Keratinocyte (primary cell): ENCODE measurements at regions not wholly inside any gene's neighbourhood (a gene's known extent, or its start where the extent isn't known, plus 50 kb on each side); places are given as distances from the start of the nearest gene placed in this dataset.

Experiments used
- DNase-seq: peaks from one replicate; pipeline ENCODE4 v3.0.0-alpha.2; 2011; ENCODE audit warnings: low read depth, missing footprints, low spot score
- FAIRE-seq: peaks from 2 replicates; lab custom pipeline; 2011; peaks lifted over from hg19 to GRCh38; lab: Jason Lieb, UNC
- H2AFZ ChIP-seq: 2 replicates; pipeline ENCODE4 v1.6.0; 2012; ENCODE audit warnings: low read length, control low read depth, inconsistent platforms; ENCODE audit not compliant: control insufficient read depth
- H3K27ac ChIP-seq: 2 replicates; pipeline ENCODE4 v1.5.1; 2011; ENCODE audit warnings: low read length; ENCODE audit not compliant: control insufficient read depth, insufficient read depth
- H3K27me3 ChIP-seq: 3 replicates; pipeline ENCODE4 v1.6.0; 2011; ENCODE audit warnings: low read length; ENCODE audit not compliant: control insufficient read depth, insufficient read depth; ENCODE audit errors: extremely low read depth
- H3K36me3 ChIP-seq, 2 experiments: 2 replicates in 1 of 2; 3 replicates in 1 of 2; pipeline ENCODE4 v1.5.1; 2011; ENCODE audit warnings: low read length in 2 of 2, mild to moderate bottlenecking in 1 of 2; ENCODE audit not compliant: control insufficient read depth in 2 of 2, insufficient read depth in 2 of 2; ENCODE audit errors: extremely low read depth in 1 of 2
- H3K4me1 ChIP-seq: 3 replicates; pipeline ENCODE4 v1.5.1; 2011; ENCODE audit warnings: low read length; ENCODE audit not compliant: control insufficient read depth, insufficient read depth; ENCODE audit errors: extremely low read depth
- H3K4me2 ChIP-seq: 3 replicates; pipeline ENCODE4 v1.6.0; 2011; ENCODE audit warnings: low read depth, low read length; ENCODE audit not compliant: control insufficient read depth, insufficient read depth; ENCODE audit errors: extremely low read depth
- H3K4me3 ChIP-seq, 3 experiments: fragments of 200-600 bp in 1 of 3; sonication (generic) in 1 of 3; 2 replicates in 2 of 3; 3 replicates in 1 of 3; pipeline ENCODE4 v1.5.1; 2011 to 2016; ENCODE audit warnings: low read length in 3 of 3, mild to moderate bottlenecking in 3 of 3, control low read depth in 2 of 3, inconsistent platforms in 1 of 3, low read depth in 1 of 3, mixed read lengths in 1 of 3, mixed run types in 1 of 3, moderate library complexity in 1 of 3; ENCODE audit not compliant: control insufficient read depth in 2 of 3, insufficient read depth in 2 of 3; ENCODE audit errors: extremely low read depth in 1 of 3
- H3K79me2 ChIP-seq: 2 replicates; pipeline ENCODE4 v1.6.0; 2012; ENCODE audit warnings: low read length; ENCODE audit not compliant: control insufficient read depth, insufficient read depth
- H3K9ac ChIP-seq: 3 replicates; pipeline ENCODE4 v1.6.0; 2011; ENCODE audit warnings: low read length; ENCODE audit not compliant: control insufficient read depth, insufficient read depth; ENCODE audit errors: extremely low read depth
- H3K9me1 ChIP-seq: 3 replicates; pipeline ENCODE4 v1.6.0; 2011; ENCODE audit warnings: low read length; ENCODE audit not compliant: control insufficient read depth, insufficient read depth; ENCODE audit errors: extremely low read depth
- H3K9me3 ChIP-seq: 2 replicates; pipeline ENCODE4 v1.5.1; 2012; ENCODE audit warnings: low read depth, low read length; ENCODE audit not compliant: control insufficient read depth
- H4K20me1 ChIP-seq: 3 replicates; pipeline ENCODE4 v1.6.0; 2011; ENCODE audit warnings: low read length; ENCODE audit not compliant: control insufficient read depth, insufficient read depth; ENCODE audit errors: extremely low read depth
- EZH2 ChIP-seq: IDR thresholded peaks from one replicate; pipeline ENCODE4 v1.6.1; 2012; ENCODE audit warnings: inconsistent platforms, mild to moderate bottlenecking, low read length, moderate library complexity
- dilution Hi-C: fragments of 300-500 bp; cut with MboI; formaldehyde crosslinking; loops from one replicate; pipeline ENCODE4 v1.7.0; 2020; ENCODE audit warnings: low sequenced_read_pairs; ENCODE audit not compliant: extremely low pct_ligation_motif_present
- TF ChIP-seq, protein P1 (sequence below), 3 experiments: IDR thresholded peaks in 1 of 3; conservative IDR thresholded peaks in 1 of 3; optimal IDR thresholded peaks in 1 of 3; 2 replicates in 2 of 3; 3 replicates in 1 of 3; pipeline versions ENCODE3 to v1.5.1; 2011; ENCODE audit warnings: low read length in 3 of 3, mild to moderate bottlenecking in 3 of 3, moderate library complexity in 2 of 3, control low read depth in 1 of 3, inconsistent platforms in 1 of 3; ENCODE audit not compliant: insufficient read depth in 2 of 3; ENCODE audit errors: extremely low read depth in 1 of 3

DNA sequence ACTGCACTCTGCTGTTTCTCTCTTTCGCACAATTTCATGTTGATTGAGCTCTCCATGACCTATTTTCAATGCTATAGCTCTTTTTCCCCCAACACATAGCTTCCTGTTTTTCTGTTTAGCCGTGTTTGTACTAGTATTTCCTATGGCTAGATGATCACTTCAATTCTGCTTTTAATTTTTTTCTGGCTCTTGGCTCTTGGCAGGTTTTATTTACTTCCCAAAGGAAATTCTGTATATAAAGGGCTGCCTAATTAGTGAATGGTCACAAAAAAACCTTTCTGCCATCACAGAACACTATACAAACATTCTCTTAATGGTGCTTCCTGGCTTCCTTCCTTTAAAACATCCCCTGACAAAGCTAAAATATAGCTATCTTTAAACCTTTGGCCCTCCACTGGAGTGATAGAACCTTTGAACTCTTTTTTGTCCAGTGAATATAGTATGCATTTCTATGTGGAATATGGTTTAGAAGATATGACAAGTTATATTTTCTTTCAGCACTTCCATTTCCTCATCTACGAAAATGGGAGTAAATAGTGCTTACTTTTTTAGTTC lies 88.2 kb downstream of the RASSF9 start:
- H3K4me1 ChIP-seq: no peaks in the 10 kb centered on the region
- H3K9me3 ChIP-seq: no peaks in the 10 kb centered on the region
- H2AFZ ChIP-seq: peak overlapping the region; percentile 85
- H3K4me2 ChIP-seq: peak overlapping the region; percentile 8
- H3K27me3 ChIP-seq: no peaks in the 10 kb centered on the region
- H3K27ac ChIP-seq: no peak overlapping the region
- H3K9me1 ChIP-seq: no peaks in the 10 kb centered on the region
- H3K36me3 ChIP-seq: no peaks in the 10 kb centered on the region
- no peak overlapping the region for H3K4me3 ChIP-seq
- FAIRE-seq (no peak), DNase-seq (no peak)
- no peaks in the 10 kb centered on the region for H4K20me1 ChIP-seq
- H3K9ac ChIP-seq: no peak overlapping the region
- dilution Hi-C loops: no loop called here
- H3K79me2 ChIP-seq: no peaks in the 10 kb centered on the region
- TF ChIP-seq, protein P1, sequence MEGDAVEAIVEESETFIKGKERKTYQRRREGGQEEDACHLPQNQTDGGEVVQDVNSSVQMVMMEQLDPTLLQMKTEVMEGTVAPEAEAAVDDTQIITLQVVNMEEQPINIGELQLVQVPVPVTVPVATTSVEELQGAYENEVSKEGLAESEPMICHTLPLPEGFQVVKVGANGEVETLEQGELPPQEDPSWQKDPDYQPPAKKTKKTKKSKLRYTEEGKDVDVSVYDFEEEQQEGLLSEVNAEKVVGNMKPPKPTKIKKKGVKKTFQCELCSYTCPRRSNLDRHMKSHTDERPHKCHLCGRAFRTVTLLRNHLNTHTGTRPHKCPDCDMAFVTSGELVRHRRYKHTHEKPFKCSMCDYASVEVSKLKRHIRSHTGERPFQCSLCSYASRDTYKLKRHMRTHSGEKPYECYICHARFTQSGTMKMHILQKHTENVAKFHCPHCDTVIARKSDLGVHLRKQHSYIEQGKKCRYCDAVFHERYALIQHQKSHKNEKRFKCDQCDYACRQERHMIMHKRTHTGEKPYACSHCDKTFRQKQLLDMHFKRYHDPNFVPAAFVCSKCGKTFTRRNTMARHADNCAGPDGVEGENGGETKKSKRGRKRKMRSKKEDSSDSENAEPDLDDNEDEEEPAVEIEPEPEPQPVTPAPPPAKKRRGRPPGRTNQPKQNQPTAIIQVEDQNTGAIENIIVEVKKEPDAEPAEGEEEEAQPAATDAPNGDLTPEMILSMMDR (optimal IDR thresholded peaks at IDR 0.05 in 1 of 3, IDR thresholded peaks at IDR 0.05 in 1 of 3, conservative IDR thresholded peaks at IDR 0.05 in 1 of 3; ENCODE audit: extremely low read depth in 1 of 3, insufficient read depth in 2 of 3, low read length in 3 of 3): no peak
- no peak for TF ChIP-seq EZH2
